DND-41 (cell line): ENCODE measurements at regions not wholly inside any gene's neighbourhood (a gene's known extent, or its start where the extent isn't known, plus 50 kb on each side); places are given as distances from the start of the nearest gene placed in this dataset.

Experiments
- ATAC-seq: fragments of 200-7000 bp; cut with Tn5 transposase; 3 replicates; pipeline ENCODE4 v1.9.1; 2021; ENCODE audit warnings: low read depth; ENCODE audit not compliant: insufficient read depth
- DNase-seq: peaks from one replicate; pipeline ENCODE4 v3.0.0-alpha.2; 2020
- H2AFZ ChIP-seq: 2 replicates; pipeline ENCODE4 v1.6.0; 2012; ENCODE audit warnings: low read depth, low read length
- H3K27ac ChIP-seq: 2 replicates; pipeline ENCODE4 v1.5.1; 2012; ENCODE audit warnings: low read length, inconsistent platforms
- H3K27me3 ChIP-seq: fragments of 200-600 bp; sonication (generic); 2 replicates; pipeline ENCODE4 v1.6.0; 2012; ENCODE audit warnings: low read length, mild to moderate bottlenecking, inconsistent platforms; ENCODE audit not compliant: insufficient read depth, poor library complexity
- H3K36me3 ChIP-seq: 2 replicates; pipeline ENCODE4 v1.5.1; 2012; ENCODE audit warnings: low read length, inconsistent platforms; ENCODE audit not compliant: insufficient read depth
- H3K4me1 ChIP-seq: 2 replicates; pipeline ENCODE4 v1.5.1; 2012; ENCODE audit warnings: mild to moderate bottlenecking, low read length; ENCODE audit not compliant: insufficient read depth
- H3K4me2 ChIP-seq: 2 replicates; pipeline ENCODE4 v1.6.0; 2012; ENCODE audit warnings: mild to moderate bottlenecking, moderate library complexity, low read length, inconsistent platforms; ENCODE audit not compliant: insufficient read depth
- H3K4me3 ChIP-seq, 2 experiments: fragments of 200-600 bp in 1 of 2; shearing (Covaris generic) in 1 of 2; 2 replicates each; pipeline ENCODE4 v1.5.1; 2012 to 2016; ENCODE audit warnings: inconsistent platforms in 2 of 2, low read length in 2 of 2, mild to moderate bottlenecking in 2 of 2, low read depth in 1 of 2, moderate library complexity in 1 of 2
- H3K79me2 ChIP-seq: 2 replicates; pipeline ENCODE4 v1.6.0; 2012; ENCODE audit warnings: low read length, inconsistent platforms; ENCODE audit not compliant: insufficient read depth
- H3K9ac ChIP-seq: 2 replicates; pipeline ENCODE4 v1.6.0; 2012; ENCODE audit warnings: low read depth, mild to moderate bottlenecking, inconsistent platforms, low read length, moderate library complexity
- H3K9me3 ChIP-seq: 2 replicates; pipeline ENCODE4 v1.5.1; 2012; ENCODE audit warnings: low read length, moderate library complexity, mild to moderate bottlenecking, inconsistent platforms; ENCODE audit not compliant: insufficient read depth, severe bottlenecking
- H4K20me1 ChIP-seq: 2 replicates; pipeline ENCODE4 v1.6.0; 2012; ENCODE audit warnings: low read length; ENCODE audit not compliant: insufficient read depth
- CTCF ChIP-seq: IDR thresholded peaks from 2 replicates; pipeline ENCODE4 v1.5.1; 2012; ENCODE audit warnings: borderline replicate concordance, low read length, moderate library complexity, mild to moderate bottlenecking; ENCODE audit not compliant: poor library complexity, severe bottlenecking; ENCODE audit errors: extremely low read depth
- EZH2 ChIP-seq: IDR thresholded peaks from 3 replicates; pipeline ENCODE4 v1.6.1; 2012; ENCODE audit warnings: borderline replicate concordance, low read depth, mild to moderate bottlenecking, moderate library complexity, low read length, inconsistent platforms; ENCODE audit not compliant: severe bottlenecking

- no peaks in the 10 kb centered on the region for H3K36me3 ChIP-seq
- TF ChIP-seq CTCF (no peak), EZH2 (no peak)
- no peak overlapping the region for H3K27ac ChIP-seq
- no peak overlapping the region for H3K4me3 ChIP-seq
- H3K4me1 ChIP-seq = no peaks in the 10 kb centered on the region
- no peak overlapping the region for H3K9ac ChIP-seq
- H3K9me3 ChIP-seq = no peaks in the 10 kb centered on the region
- H2AFZ ChIP-seq = no peak overlapping the region
- no peaks in the 10 kb centered on the region for H3K27me3 ChIP-seq
- no peaks in the 10 kb centered on the region for H3K79me2 ChIP-seq
- H4K20me1 ChIP-seq = no peaks in the 10 kb centered on the region
- DNase-seq (no peak), ATAC-seq (no peak)
- H3K4me2 ChIP-seq = no peak overlapping the region
These were observed 555.9 kb upstream of the TSPY4 start for GRCh38 chrY:8781184-8781890.

- H3K27ac ChIP-seq = no peak overlapping the region
- no peaks in the 10 kb centered on the region for H3K79me2 ChIP-seq
- H3K36me3 ChIP-seq = no peaks in the 10 kb centered on the region
- no peak overlapping the region for H2AFZ ChIP-seq
- no peaks in the 10 kb centered on the region for H3K9me3 ChIP-seq
- no peak overlapping the region for H3K4me2 ChIP-seq
- DNase-seq (no peak), ATAC-seq (no peak)
- no peak overlapping the region for H3K4me3 ChIP-seq
- H3K4me1 ChIP-seq = no peaks in the 10 kb centered on the region
- no peak overlapping the region for H3K9ac ChIP-seq
- no peaks in the 10 kb centered on the region for H4K20me1 ChIP-seq
- TF ChIP-seq CTCF (no peak), EZH2 (no peak)
- no peaks in the 10 kb centered on the region for H3K27me3 ChIP-seq
These were observed 542.7 kb upstream of the TSPY4 start for GRCh38 chrY:8794561-8794960.

- Histone ChIP-seq H3K4me1 (no peaks in the 10 kb centered on the region), H3K9ac (no peak overlapping the region), H3K4me2 (no peak overlapping the region), H2AFZ (no peak overlapping the region), H3K27ac (no peak overlapping the region), H3K4me3 (no peak overlapping the region), H3K36me3 (no peaks in the 10 kb centered on the region), H4K20me1 (no peaks in the 10 kb centered on the region), H3K27me3 (no peaks in the 10 kb centered on the region), H3K79me2 (no peaks in the 10 kb centered on the region), H3K9me3 (no peaks in the 10 kb centered on the region)
- ATAC-seq = no peak
- DNase-seq = no peak
- TF ChIP-seq CTCF = no peak
- TF ChIP-seq EZH2 = no peak
These were observed 532.9 kb upstream of the TSPY4 start for GRCh38 chrY:8804317-8804716.
